ENCODE measurements at regions not wholly inside any gene's neighbourhood (a gene's known extent, or its start where the extent isn't known, plus 50 kb on each side); places are given as distances from the start of the nearest gene placed in this dataset.

DNA sequence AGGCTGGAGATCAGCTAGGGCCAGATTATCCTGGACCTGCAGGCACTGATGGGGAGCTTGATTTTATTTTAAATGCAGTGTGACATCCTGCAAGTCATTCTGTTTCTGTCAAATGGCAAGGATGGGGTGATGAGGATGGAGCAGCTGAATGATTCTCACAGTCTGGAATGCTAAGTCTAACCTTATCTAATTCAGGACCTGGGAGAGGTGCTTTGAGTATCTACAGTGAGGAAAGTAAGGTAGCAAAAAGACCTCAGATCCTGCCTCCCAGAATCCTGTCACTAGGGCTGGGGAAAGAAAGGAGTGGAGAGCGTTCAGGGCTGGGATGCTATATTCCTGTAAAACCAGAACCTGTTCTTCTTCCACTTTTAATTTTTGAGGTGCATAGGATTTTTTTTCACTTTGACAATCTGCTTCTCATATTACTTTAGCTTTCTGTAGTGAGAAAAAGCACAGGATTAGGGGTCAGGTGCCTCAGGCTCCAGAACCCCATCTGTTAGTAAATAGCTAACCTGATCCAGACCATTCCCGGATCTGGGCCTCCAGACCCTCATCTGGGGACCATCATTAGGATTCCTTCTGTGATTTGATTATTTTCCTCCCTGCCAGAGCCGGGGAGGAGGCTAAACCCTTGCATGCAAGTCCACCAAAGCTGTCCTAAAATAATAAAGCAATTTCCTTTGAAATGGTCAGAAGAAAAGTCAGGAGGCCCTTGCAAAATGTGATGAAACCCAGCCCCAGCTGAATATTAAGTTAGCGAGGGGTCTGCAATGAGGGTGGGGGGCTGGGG is 54.7 kb downstream of the ASCL1 start:
- no peaks in the 10 kb centered on the region for H4K20me1 ChIP-seq (ENCODE audit: insufficient read depth)
- no peak overlapping the region for H3K9ac ChIP-seq (ENCODE audit: low read length)
- no peak overlapping the region for H3K27ac ChIP-seq (ENCODE audit: low read depth, low read length)
- H3K9me2 ChIP-seq (ENCODE audit: insufficient read depth), result no peaks in the 10 kb centered on the region
- no peak for DNase-seq (ENCODE audit: low read depth, low spot score)
- H2AFZ ChIP-seq (ENCODE audit: low read depth, low read length, poor library complexity, severe bottlenecking), result no peak overlapping the region
- BruUV-seq (replicated peaks), result no TSS peak
- intact Hi-C loops (cut with micrococcal nuclease), result no loop called here
- no peaks in the 10 kb centered on the region for H3K79me2 ChIP-seq (ENCODE audit: insufficient read depth, low read length)
- H3K27me3 ChIP-seq (ENCODE audit: insufficient read depth, low read length), result peaks cover 9% of the 10 kb centered on the region; the same call in 1 of the 2 replicates
- no peaks in the 10 kb centered on the region for H3K4me1 ChIP-seq (ENCODE audit: control insufficient read depth in 1 of 2, insufficient read depth in 2 of 2, low read length in 2 of 2)
- no peak overlapping the region for H3K4me2 ChIP-seq (ENCODE audit: low read length)
- H3K4me3 ChIP-seq (replicated peaks in 1 of 2; ENCODE audit: low read depth in 1 of 2, low read length in 2 of 2), result no peak overlapping the region
- ChIA-PET CTCF (no interaction called here), POLR2A (no interaction called here), RAD21 (ENCODE audit: low non-redundant PET in 1 of 2, low total read pairs in 2 of 2, uncharacterized antibody in 2 of 2, unreplicated experiment in 2 of 2) (no interaction called here)
- no peaks in the 10 kb centered on the region for H3K9me3 ChIP-seq (ENCODE audit: control insufficient read depth in 1 of 2, insufficient read depth in 1 of 2, low read depth in 1 of 2, low read length in 2 of 2)
- TF ChIP-seq, protein P1, sequence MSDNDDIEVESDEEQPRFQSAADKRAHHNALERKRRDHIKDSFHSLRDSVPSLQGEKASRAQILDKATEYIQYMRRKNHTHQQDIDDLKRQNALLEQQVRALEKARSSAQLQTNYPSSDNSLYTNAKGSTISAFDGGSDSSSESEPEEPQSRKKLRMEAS (IDR thresholded peaks at IDR 0.05), result no peak
- TF ChIP-seq POLR2AphosphoS5 (IDR thresholded peaks at IDR 0.05; ENCODE audit: low read depth, low read length) (no peak), CEBPB (IDR thresholded peaks at IDR 0.05; ENCODE audit: low read depth) (no peak), SP1 (IDR thresholded peaks at IDR 0.05; ENCODE audit: low read depth) (no peak), EZH2phosphoT487 (IDR thresholded peaks at IDR 0.05; ENCODE audit: borderline replicate concordance) (no peak), ZNF274 (IDR thresholded peaks at IDR 0.05; ENCODE audit: low read depth, low read length) (no peak), ELF1 (IDR thresholded peaks at IDR 0.05; ENCODE audit: borderline replicate concordance, low read depth) (no peak), YY1 (IDR thresholded peaks at IDR 0.05; ENCODE audit: extremely low read depth, insufficient replicate concordance, low read depth, low read length) (no peak), REST (IDR thresholded peaks at IDR 0.05; ENCODE audit: low read depth) (no peak), CBX3 (IDR thresholded peaks at IDR 0.05; ENCODE audit: low read depth) (no peak), FOSL1 (IDR thresholded peaks at IDR 0.05; ENCODE audit: low read depth) (no peak), EGR1 (IDR thresholded peaks at IDR 0.05; ENCODE audit: low read depth) (no peak), ZFX (IDR thresholded peaks at IDR 0.05) (no peak), SIN3A (IDR thresholded peaks at IDR 0.05; ENCODE audit: low read depth) (no peak)
- TF ChIP-seq, protein P2, sequence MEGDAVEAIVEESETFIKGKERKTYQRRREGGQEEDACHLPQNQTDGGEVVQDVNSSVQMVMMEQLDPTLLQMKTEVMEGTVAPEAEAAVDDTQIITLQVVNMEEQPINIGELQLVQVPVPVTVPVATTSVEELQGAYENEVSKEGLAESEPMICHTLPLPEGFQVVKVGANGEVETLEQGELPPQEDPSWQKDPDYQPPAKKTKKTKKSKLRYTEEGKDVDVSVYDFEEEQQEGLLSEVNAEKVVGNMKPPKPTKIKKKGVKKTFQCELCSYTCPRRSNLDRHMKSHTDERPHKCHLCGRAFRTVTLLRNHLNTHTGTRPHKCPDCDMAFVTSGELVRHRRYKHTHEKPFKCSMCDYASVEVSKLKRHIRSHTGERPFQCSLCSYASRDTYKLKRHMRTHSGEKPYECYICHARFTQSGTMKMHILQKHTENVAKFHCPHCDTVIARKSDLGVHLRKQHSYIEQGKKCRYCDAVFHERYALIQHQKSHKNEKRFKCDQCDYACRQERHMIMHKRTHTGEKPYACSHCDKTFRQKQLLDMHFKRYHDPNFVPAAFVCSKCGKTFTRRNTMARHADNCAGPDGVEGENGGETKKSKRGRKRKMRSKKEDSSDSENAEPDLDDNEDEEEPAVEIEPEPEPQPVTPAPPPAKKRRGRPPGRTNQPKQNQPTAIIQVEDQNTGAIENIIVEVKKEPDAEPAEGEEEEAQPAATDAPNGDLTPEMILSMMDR (IDR thresholded peaks at IDR 0.05 in 2 of 3, conservative IDR thresholded peaks at IDR 0.05 in 1 of 3; ENCODE audit: borderline replicate concordance in 1 of 3, insufficient read depth in 1 of 3, low read depth in 2 of 3, low read length in 2 of 3), result no peak
- TF ChIP-seq, protein P3, sequence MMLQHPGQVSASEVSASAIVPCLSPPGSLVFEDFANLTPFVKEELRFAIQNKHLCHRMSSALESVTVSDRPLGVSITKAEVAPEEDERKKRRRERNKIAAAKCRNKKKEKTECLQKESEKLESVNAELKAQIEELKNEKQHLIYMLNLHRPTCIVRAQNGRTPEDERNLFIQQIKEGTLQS (IDR thresholded peaks at IDR 0.05), result no peak
- ATAC-seq, result no peak
- H3K36me3 ChIP-seq (ENCODE audit: control insufficient read depth in 1 of 2, insufficient read depth in 2 of 2, low read length in 2 of 2), result no peaks in the 10 kb centered on the region

Measured in HCT116 (cell line).